GM12891 (cell line): ENCODE measurements at regions not wholly inside any gene's neighbourhood (a gene's known extent, or its start where the extent isn't known, plus 50 kb on each side); places are given as distances from the start of the nearest gene placed in this dataset.

ENCODE experiments used
- POLR2A ChIP-seq: IDR thresholded peaks from 2 replicates; pipeline ENCODE4 v1.6.1; 2011; ENCODE audit warnings: low read depth, low read length, control low read depth
- POLR2AphosphoS5 ChIP-seq: IDR thresholded peaks from 2 replicates; pipeline ENCODE4 v1.6.1; 2011; ENCODE audit warnings: low read depth, low read length, control low read depth

DNA sequence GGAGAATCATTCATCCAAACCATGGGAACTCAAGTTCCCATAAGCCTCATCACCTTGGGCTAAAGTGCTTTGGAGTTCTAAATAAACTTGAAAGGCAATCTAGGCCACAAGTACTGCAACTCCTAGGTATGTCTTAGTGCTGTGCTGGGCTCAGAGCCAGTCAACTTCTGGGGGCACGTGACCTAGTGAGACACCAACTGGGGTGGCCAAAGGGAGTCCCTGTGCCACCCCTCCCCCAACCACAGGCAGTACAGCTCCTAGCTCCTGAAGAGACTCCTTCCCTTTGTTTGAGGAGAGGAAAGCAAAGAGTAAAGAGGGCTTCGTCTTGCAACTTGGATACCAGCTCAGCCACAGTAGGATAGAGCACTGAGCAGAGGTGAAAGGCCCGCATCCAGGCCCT, 154.2 kb upstream of the IL1RAPL2 start:
- TF ChIP-seq POLR2A (no peak), POLR2AphosphoS5 (no peak)
